Hepatocyte (in vitro differentiated cells): ENCODE measurements at regions not wholly inside any gene's neighbourhood (a gene's known extent, or its start where the extent isn't known, plus 50 kb on each side); places are given as distances from the start of the nearest gene placed in this dataset.

ENCODE experiments used
- EZH2 ChIP-seq: fragments of 200-600 bp; sonication (generic); IDR thresholded peaks from 2 replicates; pipeline ENCODE4 v1.6.1; 2016; ENCODE audit warnings: antibody characterized with exemption, mild to moderate bottlenecking, borderline replicate concordance
- TF ChIP-seq, protein P1 (sequence below): fragments of 200-600 bp; sonication (generic); IDR thresholded peaks from 2 replicates; pipeline ENCODE4 v1.5.1; 2016; ENCODE audit warnings: antibody characterized with exemption, mild to moderate bottlenecking; ENCODE audit not compliant: poor library complexity

- TF ChIP-seq, protein P1, sequence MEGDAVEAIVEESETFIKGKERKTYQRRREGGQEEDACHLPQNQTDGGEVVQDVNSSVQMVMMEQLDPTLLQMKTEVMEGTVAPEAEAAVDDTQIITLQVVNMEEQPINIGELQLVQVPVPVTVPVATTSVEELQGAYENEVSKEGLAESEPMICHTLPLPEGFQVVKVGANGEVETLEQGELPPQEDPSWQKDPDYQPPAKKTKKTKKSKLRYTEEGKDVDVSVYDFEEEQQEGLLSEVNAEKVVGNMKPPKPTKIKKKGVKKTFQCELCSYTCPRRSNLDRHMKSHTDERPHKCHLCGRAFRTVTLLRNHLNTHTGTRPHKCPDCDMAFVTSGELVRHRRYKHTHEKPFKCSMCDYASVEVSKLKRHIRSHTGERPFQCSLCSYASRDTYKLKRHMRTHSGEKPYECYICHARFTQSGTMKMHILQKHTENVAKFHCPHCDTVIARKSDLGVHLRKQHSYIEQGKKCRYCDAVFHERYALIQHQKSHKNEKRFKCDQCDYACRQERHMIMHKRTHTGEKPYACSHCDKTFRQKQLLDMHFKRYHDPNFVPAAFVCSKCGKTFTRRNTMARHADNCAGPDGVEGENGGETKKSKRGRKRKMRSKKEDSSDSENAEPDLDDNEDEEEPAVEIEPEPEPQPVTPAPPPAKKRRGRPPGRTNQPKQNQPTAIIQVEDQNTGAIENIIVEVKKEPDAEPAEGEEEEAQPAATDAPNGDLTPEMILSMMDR, result no peak
- no peak for TF ChIP-seq EZH2
Observed at GRCh38 chr3:80618295-80619256, 850.8 kb upstream of the ROBO1 start.
